GM12891 (cell line): ENCODE measurements at regions not wholly inside any gene's neighbourhood (a gene's known extent, or its start where the extent isn't known, plus 50 kb on each side); places are given as distances from the start of the nearest gene placed in this dataset.

Experiments used
- DNase-seq: peaks from one replicate; pipeline ENCODE4 v3.0.0; 2011; ENCODE audit warnings: low spot score; ENCODE audit not compliant: insufficient read length
- FAIRE-seq: peaks from 2 replicates; lab custom pipeline; 2011; peaks lifted over from hg19 to GRCh38; lab: Jason Lieb, UNC
- PAX5 ChIP-seq: IDR thresholded peaks from 2 replicates; pipeline ENCODE4 v1.6.1; 2011; ENCODE audit warnings: low read length, moderate library complexity, mild to moderate bottlenecking; ENCODE audit not compliant: insufficient read depth, severe bottlenecking
- POLR2A ChIP-seq: IDR thresholded peaks from 2 replicates; pipeline ENCODE4 v1.6.1; 2011; ENCODE audit warnings: low read depth, low read length, control low read depth
- POLR2AphosphoS5 ChIP-seq: IDR thresholded peaks from 2 replicates; pipeline ENCODE4 v1.6.1; 2011; ENCODE audit warnings: low read depth, low read length, control low read depth
- POU2F2 ChIP-seq: IDR thresholded peaks from 2 replicates; pipeline ENCODE4 v1.6.1; 2011; ENCODE audit warnings: low read depth, mild to moderate bottlenecking, control low read depth, low read length, moderate library complexity
- SPI1 ChIP-seq: IDR thresholded peaks from 2 replicates; pipeline ENCODE4 v1.6.1; 2011; ENCODE audit warnings: low read depth, low read length, control low read depth
- TAF1 ChIP-seq: IDR thresholded peaks from 2 replicates; pipeline ENCODE4 v1.6.1; 2011; ENCODE audit warnings: low read depth, low read length, control low read depth

DNA sequence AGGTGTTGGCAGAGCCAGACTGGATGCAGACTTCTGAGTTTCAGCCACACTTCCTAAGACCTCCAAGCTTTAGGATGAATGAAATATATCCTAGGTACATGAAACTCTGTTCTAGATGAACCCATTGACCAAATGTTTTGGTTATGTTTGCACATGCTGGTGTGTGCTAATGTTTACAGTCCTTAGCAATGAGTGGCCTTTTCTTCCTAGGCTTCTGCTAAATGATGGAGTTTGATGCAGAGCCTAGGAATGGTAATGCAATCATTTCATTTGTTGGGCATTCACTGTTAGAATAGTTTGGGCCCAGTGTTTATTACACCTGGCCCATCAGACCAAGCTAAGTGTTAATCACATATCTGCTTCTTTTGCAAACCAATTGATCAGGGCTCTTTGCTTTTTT, 464.7 kb downstream of the MEIS1 start:
- FAIRE-seq, result no peak
- TF ChIP-seq POU2F2, result no peak
- no peak for TF ChIP-seq TAF1
- TF ChIP-seq PAX5, result no peak
- no peak for TF ChIP-seq POLR2A
- TF ChIP-seq POLR2AphosphoS5, result no peak
- no peak for TF ChIP-seq SPI1
- DNase-seq, result no peak

DNA sequence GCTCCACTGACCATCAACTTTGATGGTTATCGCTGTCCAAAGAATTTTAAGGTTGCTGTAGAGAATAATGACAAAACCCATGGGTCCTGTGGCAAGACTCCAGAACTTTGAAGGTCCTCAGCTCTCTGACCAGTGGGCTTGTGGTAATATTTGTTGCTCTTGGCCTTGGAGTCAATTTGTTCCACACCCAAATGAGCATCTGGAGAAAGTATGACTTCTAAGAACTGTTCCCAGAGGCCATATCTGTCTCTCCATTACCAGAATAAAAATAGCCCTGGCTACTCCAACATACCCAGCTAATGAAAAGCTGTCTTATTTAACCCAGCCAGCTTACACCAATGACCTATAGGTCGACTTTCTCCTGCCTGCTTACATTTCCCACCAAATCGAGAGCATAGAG, 466.4 kb downstream of the MEIS1 start:
- DNase-seq, result no peak
- no peak for TF ChIP-seq SPI1
- TF ChIP-seq POU2F2, result no peak
- TF ChIP-seq TAF1, result no peak
- TF ChIP-seq PAX5, result no peak
- no peak for TF ChIP-seq POLR2AphosphoS5
- no peak for TF ChIP-seq POLR2A
- no peak for FAIRE-seq

- DNase-seq (no peak), FAIRE-seq (no peak)
- TF ChIP-seq PAX5 (no peak), POU2F2 (no peak), POLR2A (no peak), SPI1 (no peak)
Measured at GRCh38 chr2:66903183-66903582, 468.3 kb downstream of the MEIS1 start.

DNA sequence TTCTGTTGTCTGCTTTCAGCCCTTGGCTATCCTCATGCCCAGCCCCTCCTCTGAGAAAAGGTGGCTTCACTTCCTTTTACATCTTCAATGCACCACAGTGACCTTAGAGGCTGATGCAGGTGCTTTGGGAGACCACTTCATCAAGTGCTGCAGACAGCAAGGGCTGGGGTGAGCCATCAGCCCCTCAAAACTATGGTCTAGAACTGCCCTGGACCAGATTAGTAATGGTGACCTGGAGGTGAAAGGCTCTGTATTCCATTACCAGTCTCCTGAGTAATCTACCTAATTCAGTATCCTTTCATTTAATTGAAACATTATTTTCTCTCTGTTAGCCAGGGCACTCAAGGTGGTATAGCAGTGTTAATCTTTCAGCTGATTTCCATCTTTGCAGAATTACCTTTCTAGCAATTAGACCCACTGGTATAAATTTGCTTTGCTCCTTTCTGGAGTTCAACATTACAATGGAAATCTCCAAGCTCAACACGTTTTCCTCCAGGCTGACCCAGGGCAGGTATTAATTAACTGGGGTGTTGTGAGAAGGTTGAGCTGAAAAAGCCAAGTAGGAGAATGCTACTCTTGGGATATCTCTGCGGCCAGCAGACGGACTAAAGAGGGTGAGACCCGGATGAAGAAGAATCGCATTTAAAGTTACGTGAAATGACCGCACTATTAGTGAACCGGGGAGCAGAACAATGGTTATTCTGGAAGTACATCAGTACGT, 469.0 kb downstream of the MEIS1 start:
- TF ChIP-seq SPI1 (no peak), POU2F2 (no peak), POLR2AphosphoS5 (no peak), POLR2A (no peak)
- no peak for FAIRE-seq
- DNase-seq, result no peak

DNA sequence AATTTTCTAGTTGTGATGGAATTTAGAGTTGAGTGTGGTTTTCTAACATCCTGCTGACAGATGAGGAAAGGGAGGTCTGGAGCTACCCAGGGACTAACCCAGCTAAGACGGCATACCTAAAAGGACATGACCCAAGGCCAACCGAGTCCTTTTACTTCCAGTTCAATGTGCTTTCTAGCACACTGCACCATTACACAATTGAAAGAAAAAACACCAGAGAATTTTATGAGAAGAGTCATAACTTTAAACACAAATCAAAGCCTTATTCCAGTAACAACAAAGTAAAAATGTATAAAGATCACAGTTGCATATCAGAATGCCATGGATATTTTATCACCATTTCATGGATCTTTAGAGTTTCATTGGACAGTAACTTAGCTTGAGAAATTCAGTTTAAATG, 480.3 kb downstream of the MEIS1 start:
- FAIRE-seq, result no peak

DNA sequence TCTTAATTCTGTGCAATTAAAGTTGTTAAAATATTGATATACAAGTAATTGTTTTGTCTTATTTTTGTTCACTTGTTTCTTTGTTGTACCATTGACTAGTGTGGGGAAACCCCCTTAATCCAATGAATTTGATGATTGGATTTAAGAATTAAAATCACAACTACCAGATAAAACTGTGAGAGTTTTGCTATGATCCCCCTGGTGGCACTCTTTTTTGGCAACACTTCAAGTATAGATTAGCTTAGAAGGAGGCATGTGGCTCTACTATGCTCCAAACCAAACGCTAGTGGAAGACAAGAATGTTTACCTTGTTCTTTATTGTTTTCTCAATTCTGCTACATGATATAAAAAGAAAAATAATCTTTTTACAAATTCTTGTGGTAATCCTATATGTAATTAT, 477.8 kb upstream of the ETAA1 start:
- FAIRE-seq, result no peak

More for the DNA sequence above, 480.3 kb downstream of the MEIS1 start:
- no peak for DNase-seq
- no peak for TF ChIP-seq TAF1
- TF ChIP-seq POLR2A, result no peak
- TF ChIP-seq POU2F2, result no peak
- no peak for TF ChIP-seq SPI1
- TF ChIP-seq PAX5, result no peak
- no peak for TF ChIP-seq POLR2AphosphoS5

DNA sequence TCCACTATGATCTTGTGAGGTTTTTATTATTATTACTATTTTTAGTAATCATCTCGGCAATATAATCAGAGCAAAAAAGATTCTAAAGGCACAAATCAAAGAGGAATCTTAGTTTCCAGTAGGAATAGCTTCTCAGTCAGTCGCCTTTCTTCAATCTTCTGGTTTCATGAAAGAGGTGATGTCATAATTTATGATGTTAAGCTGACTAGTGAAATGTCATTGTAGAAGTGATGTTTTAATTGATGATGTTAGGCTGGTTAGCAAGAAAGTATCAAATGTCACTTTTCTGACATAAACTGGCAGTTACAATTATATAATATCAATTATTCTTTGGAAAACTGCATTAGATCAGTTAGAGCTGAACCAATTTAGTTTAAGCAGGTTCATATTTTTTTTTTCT, 476.7 kb upstream of the ETAA1 start:
- no peak for FAIRE-seq
- DNase-seq, result no peak
- TF ChIP-seq SPI1 (no peak), POLR2AphosphoS5 (no peak), TAF1 (no peak), PAX5 (no peak), POLR2A (no peak), POU2F2 (no peak)

More for the DNA sequence above, 477.8 kb upstream of the ETAA1 start:
- no peak for DNase-seq
- TF ChIP-seq SPI1 (no peak), POLR2AphosphoS5 (no peak), POLR2A (no peak), POU2F2 (no peak), PAX5 (no peak), TAF1 (no peak)

GRCh38 chr2:66925128-66925527, 472.0 kb upstream of the ETAA1 start:
- TF ChIP-seq POLR2A (no peak), POU2F2 (no peak), PAX5 (no peak), POLR2AphosphoS5 (no peak), TAF1 (no peak), SPI1 (no peak)
- FAIRE-seq, result no peak
- DNase-seq, result no peak

- FAIRE-seq, result no peak
- TF ChIP-seq POLR2AphosphoS5, result no peak
- TF ChIP-seq PAX5, result no peak
- TF ChIP-seq SPI1, result no peak
- TF ChIP-seq POLR2A, result no peak
- no peak for TF ChIP-seq TAF1
- TF ChIP-seq POU2F2, result no peak
Measured at GRCh38 chr2:66926594-66927112, 470.5 kb upstream of the ETAA1 start.

More at GRCh38 chr2:66926594-66927112, 470.5 kb upstream of the ETAA1 start:
- DNase-seq, result no peak
